GM21423 (cell line): ENCODE measurements at regions not wholly inside any gene's neighbourhood (a gene's known extent, or its start where the extent isn't known, plus 50 kb on each side); places are given as distances from the start of the nearest gene placed in this dataset.
"Not testable (repeated sequence)": the region's sequence is repeated elsewhere in the genome, so short reads cannot be mapped to it uniquely, and the experiment has no call there.

Source experiments
- ATAC-seq: cut with Tn5 transposase; IDR thresholded peaks from one replicate; pipeline ENCODE4 v1.9.1; 2021; ENCODE audit warnings: mild to moderate bottlenecking, moderate library complexity; ENCODE audit not compliant: unreplicated experiment

DNA sequence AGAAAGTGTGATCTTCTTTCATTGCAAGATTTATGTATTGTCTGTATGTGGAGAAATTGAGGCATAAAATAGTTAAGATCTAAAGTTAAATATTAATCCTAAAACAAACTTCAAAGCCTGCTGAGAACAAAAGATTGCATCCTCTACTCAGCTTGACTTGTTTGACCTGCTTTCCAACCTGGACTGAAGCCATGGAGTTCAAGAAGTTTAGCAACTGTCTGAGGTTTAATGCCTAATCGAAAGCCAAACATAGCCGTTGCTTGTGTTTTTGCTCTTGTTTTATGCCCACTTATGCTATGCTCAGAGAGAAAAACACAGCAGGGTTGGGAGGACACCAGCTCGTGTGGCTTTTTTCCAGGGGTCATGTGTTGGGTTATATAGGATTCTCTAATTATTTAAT lies 135.6 kb downstream of the NUFIP1 start:
- ATAC-seq, result no peak

DNA sequence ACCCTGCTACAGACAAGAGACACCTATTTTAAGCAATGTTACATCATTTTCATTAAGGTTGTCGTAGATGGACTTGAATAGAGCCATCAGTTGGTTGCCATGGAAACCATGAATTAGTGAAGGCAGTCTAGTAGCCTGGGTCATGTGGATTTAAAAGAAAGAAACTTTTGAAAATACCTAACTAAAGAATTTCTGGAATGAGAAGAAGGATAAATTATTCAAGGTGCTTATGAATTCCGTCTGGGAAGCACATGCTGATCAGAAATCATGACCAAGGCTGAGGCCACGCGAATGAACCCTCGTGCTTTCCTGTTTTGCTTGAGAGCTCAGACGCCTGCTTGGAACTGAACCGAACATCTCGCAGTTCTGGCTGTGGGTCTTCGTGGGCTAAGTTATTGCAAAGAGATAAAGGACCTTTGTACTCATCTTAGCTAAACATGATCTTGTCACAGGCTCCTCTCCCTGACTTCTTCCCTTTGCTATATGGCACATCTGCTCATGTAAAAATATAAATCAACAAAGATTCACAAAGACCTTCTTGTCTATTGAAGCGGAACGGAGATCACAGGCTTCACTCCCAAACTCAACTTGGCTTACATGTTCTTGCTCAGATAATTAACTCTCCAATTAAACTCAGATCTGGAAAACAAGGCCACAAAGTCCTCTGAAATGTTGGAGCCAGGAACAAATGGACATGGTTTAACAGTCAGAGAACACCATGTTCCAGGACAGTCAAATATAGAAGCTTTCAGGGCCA lies 140.2 kb downstream of the NUFIP1 start:
- ATAC-seq, result no peak

DNA sequence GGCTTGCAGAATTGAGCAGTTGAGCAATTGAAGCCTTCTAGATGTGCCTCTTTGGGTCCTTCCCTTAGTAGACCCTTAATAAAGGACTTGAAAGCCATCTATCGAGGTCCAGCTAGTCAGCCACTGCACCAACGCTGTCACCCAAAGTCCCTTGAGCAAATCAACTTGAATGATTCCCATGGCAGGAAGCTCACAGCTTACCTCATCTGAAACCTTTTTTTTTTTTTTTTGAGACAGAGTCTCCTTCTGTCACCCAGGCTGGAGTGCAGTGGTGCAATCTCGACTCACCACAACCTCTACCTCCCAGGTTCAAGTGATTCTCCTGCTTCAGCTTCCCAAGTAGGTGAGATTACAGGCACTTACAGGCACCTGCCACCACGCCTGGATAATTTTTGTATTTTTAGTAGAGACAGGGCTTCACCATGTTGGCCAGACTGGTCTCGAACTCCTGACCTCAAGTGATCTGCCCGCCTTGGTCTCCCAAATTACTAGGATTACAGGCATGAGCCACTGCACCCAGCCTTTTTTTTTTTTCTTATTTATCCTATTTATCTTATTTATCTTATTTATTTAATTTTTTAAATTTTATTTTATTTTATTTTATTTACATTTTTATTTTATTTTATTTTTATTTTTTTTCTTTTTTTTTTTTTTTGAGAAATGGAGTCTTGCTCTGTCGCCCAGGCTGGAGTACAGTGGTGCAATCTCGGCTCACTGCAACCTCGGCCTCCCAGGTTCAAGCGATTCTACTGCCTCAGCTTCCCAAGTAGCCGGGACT lies 143.8 kb downstream of the NUFIP1 start:
- ATAC-seq, result not testable (repeated sequence)

DNA sequence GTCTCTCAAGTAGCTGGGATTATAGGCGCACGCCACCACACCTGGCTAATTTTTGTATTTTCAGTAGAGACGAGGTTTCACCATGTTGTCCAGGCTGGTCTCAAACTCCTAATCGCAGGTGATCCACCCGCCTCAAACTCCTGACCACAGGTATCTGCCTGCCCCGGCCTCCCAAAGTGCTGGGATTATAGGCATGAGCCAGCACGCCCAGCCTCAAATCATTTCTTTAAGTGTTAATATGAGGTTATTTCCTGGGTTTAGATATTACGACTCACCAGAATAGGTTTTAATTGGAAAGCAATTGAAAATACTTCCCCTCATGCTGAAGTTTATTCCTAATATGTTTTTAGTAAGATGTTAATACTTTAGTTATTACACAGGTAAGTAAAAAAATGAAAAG lies 144.5 kb downstream of the NUFIP1 start:
- ATAC-seq, result no peak

DNA sequence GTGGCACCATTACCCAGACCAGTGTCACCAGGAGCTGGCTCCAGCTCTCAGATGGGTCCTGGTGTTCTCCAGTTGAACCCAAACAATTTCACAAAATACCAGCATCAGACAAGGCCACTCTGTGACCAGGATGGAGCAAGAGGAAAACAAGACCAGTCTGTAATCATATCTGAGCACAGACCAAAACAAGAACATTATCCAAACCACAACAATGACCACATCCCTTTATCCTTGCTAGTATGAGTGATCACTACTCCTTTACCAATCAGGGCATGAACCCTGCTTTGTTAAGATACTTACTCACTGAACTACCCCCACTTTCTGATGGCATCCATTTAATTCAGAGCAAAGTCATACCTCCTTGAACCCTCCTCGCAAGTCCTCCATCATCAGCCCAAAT lies 145.9 kb downstream of the NUFIP1 start:
- ATAC-seq, result no peak

DNA sequence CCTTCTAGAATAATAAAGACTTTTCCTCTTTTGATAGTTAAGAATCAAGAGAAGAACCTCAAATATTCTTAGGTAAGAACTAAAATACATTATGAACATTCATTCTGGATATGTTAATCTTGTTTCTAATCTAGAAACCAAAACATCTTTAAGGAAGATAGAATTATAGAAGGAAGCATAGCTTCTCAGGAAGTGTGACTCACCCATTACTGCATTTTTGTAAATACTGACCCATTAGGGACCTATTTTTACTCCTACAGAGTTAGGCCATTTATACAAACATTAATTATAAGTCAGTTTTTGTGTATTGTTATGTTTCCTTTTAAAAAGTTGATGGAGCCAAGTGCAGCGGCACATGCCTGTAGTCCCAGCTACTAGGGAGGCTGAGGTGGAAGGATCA lies 147.1 kb downstream of the NUFIP1 start:
- ATAC-seq, result no peak

DNA sequence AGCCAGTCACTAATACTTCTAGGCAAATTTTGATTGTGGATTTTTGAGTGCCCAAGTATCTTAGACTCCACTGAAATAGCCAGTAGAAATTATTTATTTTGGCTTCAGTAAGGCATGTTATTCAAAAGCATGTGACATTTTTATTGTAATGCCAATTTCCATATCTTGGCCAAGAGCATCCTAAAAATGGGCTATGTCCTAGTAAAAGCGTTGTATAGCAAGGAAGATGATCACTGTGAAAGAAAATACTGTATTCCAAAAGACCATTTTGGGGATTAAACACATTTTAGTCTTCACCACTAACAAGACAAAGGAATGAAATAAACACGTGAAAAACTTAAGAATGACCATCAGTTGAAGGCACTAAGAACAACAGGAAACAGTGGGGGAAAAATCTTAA lies 149.1 kb downstream of the NUFIP1 start:
- no peak for ATAC-seq

DNA sequence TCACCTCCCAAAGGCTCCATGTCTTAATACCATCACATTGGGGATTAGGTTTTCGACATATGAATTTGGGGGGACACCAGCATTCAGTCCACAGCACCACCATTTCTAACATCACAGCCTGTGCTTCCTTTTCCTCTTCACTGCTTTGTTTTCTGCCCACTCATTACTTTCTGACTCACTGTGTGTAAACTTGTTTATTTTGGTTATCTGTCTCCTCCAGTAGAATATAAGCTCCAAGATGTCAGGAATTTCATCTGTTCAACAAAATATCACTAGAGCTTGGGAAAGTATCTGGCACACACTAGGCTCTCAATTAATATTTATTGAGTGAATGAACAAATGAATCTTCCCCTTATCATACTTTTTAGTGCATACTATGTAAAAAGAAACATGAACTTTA lies 152.0 kb downstream of the NUFIP1 start:
- no peak for ATAC-seq

DNA sequence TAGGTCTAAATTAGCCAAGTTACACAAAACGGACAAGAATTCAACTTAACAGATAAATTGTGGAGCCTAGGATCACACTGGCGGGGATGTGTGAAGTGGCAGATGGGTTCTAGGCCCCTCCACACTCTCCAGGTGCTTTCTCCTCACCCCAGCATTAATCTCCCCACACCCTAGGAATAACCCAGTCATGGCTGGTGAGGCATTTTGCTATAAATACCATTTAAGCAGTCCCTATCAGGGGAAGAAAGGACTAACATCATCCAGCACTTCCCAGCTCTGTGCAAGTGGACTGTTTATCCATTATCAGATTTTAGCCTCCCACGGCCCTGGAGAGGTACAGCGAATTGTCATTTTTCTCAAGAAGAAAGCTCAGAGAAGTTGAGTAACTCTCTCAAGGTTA lies 154.9 kb downstream of the NUFIP1 start:
- no peak for ATAC-seq

DNA sequence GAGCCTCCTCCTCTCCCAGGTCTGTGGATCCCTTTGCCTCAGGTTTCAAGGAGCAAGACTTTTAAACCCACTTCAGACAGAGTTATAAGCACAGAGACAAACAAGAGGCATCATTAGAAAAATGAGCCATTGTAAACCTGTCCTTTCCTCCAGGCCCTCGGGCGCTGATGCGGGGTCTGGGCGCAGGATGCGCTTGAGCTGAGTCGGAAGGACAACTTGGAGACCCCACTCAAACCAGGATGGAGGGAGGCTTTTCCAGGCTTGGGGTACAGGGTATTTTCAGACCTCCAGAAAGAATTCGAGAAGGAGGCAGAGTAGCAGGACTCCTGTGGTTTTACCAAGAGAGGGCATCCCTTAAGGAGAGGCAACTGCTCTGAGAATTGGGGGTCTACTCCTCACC lies 155.6 kb downstream of the NUFIP1 start:
- no peak for ATAC-seq

DNA sequence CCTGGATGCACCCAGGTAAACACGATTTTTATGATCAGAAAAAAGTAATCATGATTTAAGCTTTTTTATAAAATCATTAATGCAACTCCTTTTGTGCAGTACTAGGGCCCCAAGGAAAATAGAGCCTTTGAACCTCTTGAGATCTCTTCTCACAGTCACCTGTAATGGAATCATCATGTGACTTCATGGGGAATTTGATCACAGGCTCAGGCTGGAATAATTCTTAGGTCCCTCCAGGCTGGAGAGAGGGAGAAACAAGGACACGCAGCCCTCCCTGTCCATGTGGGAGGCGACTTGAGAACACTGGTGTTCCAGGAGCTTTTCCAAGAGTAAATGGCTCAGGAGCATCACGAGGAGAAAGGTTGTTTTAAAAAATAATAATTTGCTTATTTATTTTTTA lies 156.1 kb downstream of the NUFIP1 start:
- no peak for ATAC-seq

DNA sequence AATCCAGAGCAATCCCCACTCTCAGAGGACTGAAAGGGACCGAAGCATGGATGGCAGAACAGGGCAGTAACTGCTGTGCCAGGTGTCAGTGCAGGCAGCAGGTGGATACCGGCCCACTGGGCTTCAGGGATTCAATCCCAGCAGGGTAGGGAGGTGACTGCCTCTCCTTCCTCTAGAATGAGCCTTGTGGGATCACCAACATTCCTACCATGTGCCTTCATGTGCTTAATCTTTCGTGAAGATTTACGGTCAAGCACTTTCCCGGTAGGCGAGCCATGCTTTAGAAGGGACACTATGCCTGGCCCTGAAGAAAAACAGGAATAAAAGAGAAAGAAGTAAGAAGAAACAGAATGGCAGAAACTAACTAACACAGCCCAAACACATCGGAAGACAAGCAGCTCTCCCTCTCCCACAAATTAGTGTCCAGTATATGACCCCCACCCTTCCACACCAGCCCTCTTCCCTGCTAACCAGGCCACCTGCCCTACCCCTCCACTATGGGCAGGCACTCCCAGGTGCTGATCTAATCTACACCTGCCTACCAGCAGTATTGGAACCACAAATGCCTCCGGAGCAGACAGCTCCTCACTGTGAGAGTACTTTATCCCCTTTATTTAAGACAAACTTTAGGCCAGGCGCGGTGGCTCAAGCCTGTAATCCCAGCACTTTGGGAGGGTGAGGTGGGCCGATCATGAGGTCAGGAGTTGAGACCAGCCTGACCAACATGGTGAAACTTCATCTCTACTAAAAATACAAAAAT lies 162.5 kb downstream of the NUFIP1 start:
- no peak for ATAC-seq

DNA sequence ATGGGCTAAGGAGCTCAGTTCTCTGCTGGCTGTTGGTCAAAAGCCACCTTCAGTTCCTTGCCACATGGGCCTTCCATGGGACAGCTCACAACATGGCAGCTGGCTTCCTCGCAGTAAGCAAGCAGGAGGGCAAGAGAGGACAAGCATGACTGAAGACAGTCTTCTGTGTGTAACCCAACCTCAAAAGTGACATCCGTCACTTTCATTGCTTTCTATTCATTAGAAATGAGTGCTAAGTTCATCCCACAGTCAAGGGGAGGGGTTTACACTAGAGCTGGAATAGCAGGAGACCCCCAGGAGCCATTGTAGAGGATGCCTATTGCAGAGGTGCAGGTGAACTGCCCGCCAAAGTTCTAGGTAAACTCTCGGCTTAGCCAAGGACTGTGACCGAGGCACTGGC lies 163.3 kb downstream of the NUFIP1 start:
- no peak for ATAC-seq

DNA sequence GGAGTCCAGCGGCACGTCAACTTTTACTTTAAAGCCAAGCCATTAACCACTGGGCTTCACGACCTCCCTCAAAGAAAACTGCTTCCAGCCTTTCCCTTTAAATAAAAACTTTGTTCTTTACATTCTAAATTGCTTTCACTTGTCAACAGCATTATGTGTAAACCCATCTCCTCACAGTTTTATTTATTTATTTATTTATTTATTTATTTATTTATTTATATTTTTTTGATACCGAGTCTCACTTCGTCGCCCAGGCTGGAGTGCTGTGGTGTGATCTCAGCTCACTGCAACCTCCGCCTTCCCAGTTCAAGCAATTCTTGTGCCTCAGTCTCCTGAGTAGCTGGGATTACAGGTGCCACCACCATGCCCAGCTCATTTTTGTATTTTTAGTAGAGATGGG lies 165.7 kb downstream of the NUFIP1 start:
- not testable (repeated sequence) for ATAC-seq

DNA sequence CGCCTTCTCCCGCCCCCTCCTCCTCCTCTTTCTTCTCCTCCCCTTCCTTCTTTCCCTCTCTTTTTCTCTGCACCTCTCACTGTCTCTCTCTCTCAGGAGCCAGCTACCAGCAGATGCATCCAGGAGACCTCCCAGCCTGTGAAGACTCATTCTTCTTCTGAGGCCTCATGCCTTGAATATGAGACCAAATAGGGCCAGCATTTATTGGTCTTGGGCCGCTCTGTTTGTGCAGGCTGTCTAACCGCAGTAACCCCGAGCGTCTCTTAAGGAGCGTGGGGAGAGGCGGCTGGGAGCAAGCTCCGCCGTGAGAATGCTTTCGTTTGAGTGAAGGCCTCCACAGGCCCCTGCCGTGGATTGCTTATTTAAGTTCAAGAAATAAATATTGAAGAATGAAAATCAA lies 167.0 kb downstream of the NUFIP1 start:
- ATAC-seq, result no peak

DNA sequence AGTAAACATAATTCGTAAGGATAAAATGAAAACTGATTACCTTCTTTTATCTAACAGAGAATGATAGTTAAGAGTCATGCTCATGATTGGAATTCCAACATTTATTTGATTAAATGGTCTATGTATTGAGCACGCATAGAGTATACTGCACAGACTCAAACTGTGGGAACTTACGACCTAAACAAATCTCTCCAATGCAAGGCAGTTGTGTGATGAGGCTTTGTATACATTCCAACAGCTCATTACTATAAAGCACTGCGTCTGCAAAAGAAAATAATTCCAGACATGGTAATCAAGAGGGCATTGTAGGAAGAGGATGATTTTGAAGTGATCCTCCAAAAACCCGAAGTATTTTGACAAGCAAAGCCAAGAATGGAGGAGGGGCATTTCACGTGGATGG lies 169.5 kb downstream of the NUFIP1 start:
- no peak for ATAC-seq

DNA sequence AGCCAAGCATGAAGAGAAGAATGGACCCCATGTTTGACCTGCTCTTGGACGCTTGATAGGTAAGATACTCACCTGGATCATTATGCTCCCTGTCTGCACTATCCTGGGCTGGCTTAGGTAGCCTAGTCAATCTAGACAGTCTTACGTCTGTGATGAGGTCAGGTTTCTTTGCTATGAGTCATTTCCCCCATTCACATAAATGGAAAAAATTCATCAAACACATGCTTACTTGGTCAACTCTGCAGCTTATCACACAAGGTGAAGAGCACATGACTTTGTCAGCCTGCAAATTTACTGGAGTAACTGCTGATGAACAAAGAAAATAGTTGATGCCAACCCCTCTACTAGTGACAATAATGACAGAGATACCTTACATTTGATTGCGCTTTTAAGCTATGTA lies 170.0 kb downstream of the NUFIP1 start:
- ATAC-seq, result no peak

DNA sequence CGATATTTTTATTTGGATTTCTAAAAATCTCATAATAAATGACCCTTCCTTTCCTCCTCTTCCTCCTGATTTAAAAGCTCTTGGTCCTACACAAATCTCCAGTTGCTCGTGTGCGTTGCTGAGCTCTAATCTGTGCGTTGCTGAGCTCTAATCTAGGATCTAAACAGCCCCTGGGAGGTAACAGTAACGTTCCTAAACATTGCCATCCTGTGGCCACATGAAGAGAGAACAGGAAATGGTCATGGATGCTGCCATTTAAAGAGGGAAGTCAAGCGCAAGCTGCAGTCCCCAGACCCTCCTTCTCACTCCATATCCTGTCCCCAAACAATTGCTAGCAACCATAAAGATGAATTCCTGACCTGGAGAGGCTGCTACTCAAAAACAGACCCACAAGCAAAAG lies 170.8 kb downstream of the NUFIP1 start:
- ATAC-seq, result no peak

DNA sequence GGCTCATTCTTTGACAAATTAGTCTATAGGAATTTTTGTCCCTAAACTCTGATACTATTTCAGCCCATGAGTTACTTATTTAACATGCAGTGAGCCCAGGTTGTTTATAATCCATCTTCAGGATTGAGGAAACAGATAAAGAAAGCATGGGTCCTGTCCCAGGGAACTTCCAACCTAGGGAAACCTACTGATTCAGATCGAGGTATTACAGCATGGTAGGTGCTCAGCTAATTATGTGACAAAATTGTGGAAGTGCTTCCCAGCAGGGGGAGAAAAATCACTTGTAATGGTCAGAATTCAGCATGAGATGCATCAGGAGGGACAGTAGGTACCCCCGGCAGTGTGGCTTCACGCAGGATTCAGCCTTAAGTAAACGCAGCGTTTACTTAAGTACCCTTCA lies 171.3 kb downstream of the NUFIP1 start:
- ATAC-seq, result no peak

DNA sequence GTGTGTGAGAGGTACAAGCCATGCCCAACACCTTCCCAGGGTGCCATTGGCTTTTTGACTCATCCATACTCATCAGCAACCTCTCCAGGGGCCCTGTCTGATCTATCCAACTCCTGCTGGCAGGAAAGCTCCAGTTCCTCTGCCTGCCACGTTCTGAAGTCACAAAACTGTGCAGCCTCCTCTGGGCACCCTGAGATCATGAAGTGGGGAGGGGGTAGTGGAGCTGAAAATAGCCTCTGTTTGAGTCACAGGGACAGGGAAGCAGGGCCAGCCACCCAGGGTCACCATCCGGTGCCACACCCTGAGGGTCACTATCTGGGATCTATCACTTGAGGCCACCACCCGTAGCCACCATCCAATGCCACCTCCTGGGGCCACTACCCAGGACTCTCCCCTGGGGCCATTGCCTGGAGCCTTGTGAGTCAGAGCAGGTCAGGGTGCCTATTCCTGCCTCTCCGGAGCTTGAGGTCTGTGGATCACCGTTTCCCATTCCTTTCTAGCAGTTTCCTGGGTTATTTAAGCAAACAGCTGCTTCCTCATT lies 172.1 kb downstream of the NUFIP1 start:
- ATAC-seq, result no peak

DNA sequence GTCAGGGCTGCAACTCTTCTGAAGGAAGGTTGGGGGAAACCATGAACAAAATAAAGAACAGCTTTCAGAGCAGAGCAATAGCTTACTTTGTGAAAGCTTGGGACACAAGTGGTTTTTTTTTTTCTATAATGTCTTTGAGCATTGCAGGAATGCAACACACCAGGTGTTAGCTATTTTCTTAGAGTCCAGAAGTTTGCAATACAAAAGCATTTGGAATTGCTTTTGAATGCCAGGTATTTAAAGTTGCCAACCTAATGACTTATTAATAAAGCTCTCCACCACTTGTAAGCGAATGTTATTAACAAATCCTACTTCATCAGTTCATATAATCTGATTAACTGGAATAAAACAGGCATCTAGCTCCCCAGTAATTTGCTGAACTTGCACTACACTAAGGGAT lies 172.6 kb downstream of the NUFIP1 start:
- no peak for ATAC-seq

DNA sequence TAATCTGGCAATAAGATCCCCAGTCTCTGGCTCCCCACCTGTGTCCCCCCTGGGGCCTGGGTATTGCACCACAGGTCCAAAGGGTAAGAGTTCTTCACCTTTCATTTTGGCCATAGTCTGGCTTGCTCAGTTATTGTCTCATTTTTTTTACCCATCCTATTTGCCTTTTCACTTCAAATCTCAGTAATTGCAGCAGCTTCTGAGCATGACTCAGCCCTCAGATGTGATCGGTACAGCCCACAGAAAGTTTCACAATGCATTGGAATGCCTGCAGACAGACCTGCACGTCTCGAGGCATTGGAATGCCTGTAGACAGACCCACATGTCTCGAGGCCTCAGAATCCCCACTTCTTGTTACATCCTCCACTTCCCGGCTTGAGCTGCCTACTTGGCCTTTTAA lies 173.6 kb downstream of the NUFIP1 start:
- no peak for ATAC-seq
